VCaP (cell line): ENCODE measurements at regions not wholly inside any gene's neighbourhood (a gene's known extent, or its start where the extent isn't known, plus 50 kb on each side); places are given as distances from the start of the nearest gene placed in this dataset.

Source experiments
- H3K27ac ChIP-seq: fragments of 450-650 bp; 2 replicates; pipeline ENCODE4 v1.5.1; 2017
- TF ChIP-seq, protein P1 (sequence below): fragments of 450-650 bp; conservative IDR thresholded peaks from 2 replicates; pipeline ENCODE4 v1.5.1; 2017; ENCODE audit warnings: mild to moderate bottlenecking, moderate library complexity

GRCh38 chr16:52184336-52184735 lies 362.6 kb downstream of the TOX3 start:
- H3K27ac ChIP-seq: no peak overlapping the region
- TF ChIP-seq, protein P1, sequence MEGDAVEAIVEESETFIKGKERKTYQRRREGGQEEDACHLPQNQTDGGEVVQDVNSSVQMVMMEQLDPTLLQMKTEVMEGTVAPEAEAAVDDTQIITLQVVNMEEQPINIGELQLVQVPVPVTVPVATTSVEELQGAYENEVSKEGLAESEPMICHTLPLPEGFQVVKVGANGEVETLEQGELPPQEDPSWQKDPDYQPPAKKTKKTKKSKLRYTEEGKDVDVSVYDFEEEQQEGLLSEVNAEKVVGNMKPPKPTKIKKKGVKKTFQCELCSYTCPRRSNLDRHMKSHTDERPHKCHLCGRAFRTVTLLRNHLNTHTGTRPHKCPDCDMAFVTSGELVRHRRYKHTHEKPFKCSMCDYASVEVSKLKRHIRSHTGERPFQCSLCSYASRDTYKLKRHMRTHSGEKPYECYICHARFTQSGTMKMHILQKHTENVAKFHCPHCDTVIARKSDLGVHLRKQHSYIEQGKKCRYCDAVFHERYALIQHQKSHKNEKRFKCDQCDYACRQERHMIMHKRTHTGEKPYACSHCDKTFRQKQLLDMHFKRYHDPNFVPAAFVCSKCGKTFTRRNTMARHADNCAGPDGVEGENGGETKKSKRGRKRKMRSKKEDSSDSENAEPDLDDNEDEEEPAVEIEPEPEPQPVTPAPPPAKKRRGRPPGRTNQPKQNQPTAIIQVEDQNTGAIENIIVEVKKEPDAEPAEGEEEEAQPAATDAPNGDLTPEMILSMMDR: no peak

DNA sequence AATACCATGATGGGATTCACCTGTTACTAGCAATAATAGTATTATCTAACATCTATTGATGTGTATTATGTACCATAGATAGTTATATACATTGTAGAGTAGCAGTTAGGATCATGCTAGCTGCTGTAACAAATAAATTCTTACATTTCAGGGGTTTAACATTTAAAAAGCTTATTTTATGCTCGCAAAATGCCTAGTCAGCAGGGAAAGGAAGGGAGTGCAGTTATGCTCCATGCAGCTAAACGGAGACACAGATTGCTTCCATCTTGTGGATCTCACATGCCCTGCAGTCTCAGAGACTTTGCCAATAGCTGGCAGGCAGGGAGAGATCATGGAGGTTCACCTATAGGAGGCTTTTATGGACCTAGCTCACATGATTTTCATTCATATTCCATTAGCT lies 364.1 kb downstream of the TOX3 start:
- no peak overlapping the region for H3K27ac ChIP-seq
- TF ChIP-seq, protein P1: no peak

DNA sequence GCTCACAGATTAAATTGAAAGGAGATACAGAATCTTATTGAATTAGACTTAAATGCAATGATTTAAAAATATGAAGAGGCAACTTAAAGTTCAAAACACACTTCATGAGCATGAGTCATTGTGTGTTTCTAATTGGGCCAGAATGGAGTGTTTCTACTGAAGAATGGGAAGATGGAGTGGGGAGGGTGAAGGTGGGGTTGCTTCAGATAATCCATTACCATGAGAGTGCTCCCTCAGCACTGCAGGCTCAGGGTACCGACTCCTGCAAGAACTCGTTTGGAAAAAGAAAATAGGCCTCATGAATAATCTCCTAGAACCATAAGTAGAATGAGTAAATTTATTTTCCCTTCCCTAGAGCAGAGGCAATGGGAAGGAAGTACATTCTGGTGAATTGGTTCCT lies 372.8 kb downstream of the TOX3 start:
- TF ChIP-seq, protein P1: no peak
- no peak overlapping the region for H3K27ac ChIP-seq

- no peak overlapping the region for H3K27ac ChIP-seq
- TF ChIP-seq, protein P1: no peak
Measured at GRCh38 chr16:52171481-52171880, 375.5 kb downstream of the TOX3 start.

DNA sequence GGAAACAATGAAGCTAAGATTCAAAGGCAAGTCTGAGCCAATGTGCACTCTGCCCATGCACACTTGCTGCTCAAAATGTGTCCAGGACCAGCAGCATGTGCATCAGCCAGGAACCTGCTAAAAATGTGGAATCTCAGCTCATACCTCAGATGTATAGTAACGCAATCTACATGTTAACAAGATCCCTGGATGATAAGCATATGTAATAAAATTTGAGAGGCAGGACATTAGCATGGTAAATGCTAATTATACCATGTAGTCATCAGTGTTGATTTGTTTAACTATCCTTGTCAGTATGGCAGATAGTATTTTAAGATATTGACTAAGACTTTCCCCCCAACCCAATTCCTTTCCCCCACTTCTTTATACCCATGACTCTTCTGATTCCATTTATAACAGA lies 379.6 kb downstream of the TOX3 start:
- TF ChIP-seq, protein P1: no peak
- no peak overlapping the region for H3K27ac ChIP-seq

DNA sequence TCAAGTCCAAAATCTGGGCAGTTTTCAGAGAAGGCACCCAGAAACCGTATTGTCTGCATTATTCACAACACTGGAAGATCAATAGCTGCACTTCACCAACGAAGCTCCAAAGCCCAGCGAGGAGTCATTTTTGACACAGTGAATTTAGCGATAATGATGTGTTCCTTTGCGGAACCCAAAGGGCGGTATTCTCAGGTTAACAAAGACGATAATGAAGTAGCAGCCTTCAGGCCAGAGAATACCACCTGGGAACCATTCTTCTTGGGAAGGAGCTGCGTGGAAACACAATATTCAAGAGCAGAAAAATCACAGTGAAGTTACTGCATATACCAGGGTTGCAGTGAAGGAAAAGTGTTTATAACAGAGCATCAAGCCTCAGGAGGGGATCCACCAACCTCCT lies 381.0 kb downstream of the TOX3 start:
- TF ChIP-seq, protein P1: no peak
- no peak overlapping the region for H3K27ac ChIP-seq

GRCh38 chr16:52149003-52149402 lies 397.9 kb downstream of the TOX3 start:
- TF ChIP-seq, protein P1: no peak
- no peak overlapping the region for H3K27ac ChIP-seq

DNA sequence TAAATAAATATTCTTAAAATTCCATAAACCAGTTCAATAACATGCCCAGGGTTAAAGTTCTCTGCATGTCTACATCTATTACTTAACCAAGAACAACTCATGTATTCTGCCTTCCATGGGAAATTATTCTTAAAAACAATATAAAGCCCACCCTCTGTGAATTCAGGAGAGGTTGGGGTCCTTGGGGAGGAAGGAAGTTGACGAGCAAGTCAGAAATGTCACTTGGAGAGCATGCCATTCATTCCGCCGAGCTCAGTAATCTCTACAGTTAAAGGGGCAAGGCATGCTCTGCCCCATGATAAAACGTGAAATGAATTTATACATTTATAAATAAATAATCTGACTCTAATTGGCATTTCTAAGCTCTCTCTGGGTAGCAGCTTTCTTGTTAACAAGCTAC lies 405.1 kb downstream of the TOX3 start:
- TF ChIP-seq, protein P1: no peak

More for the DNA sequence above, 405.1 kb downstream of the TOX3 start:
- no peak overlapping the region for H3K27ac ChIP-seq
